ENCODE measurements at regions not wholly inside any gene's neighbourhood (a gene's known extent, or its start where the extent isn't known, plus 50 kb on each side); places are given as distances from the start of the nearest gene placed in this dataset.

DNA sequence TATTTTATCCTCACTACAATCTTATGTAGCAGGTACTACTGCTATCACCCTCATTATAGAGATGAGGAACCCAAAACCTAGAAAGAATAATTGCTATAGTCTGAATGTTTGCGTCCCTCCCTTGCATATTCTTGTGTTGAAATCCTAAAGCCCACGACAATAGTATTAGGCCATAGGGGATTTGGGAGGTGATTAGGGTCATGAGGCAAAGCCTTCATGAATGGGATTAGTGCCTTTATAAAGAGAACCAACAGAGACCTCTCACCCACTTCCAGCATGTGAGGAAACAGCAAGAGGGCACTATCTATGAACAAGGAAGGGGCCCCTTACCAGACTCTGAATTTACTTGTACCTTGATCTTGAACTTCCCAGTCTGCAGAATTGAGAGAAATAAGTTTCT lies 500.3 kb upstream of the FAM98A start:
- no peak for DNase-seq (ENCODE audit: low read depth in 1 of 2, low spot score in 1 of 2)
- Histone ChIP-seq H3K27me3 (no peaks in the 10 kb centered on the region), H3K27ac (no peak overlapping the region), H3K36me3 (no peaks in the 10 kb centered on the region), H3K4me1 (ENCODE audit: low read depth) (no peaks in the 10 kb centered on the region), H3K4me3 (no peak overlapping the region), H3K9me3 (ENCODE audit: low read depth) (no peaks in the 10 kb centered on the region)
- TF ChIP-seq, protein P1, sequence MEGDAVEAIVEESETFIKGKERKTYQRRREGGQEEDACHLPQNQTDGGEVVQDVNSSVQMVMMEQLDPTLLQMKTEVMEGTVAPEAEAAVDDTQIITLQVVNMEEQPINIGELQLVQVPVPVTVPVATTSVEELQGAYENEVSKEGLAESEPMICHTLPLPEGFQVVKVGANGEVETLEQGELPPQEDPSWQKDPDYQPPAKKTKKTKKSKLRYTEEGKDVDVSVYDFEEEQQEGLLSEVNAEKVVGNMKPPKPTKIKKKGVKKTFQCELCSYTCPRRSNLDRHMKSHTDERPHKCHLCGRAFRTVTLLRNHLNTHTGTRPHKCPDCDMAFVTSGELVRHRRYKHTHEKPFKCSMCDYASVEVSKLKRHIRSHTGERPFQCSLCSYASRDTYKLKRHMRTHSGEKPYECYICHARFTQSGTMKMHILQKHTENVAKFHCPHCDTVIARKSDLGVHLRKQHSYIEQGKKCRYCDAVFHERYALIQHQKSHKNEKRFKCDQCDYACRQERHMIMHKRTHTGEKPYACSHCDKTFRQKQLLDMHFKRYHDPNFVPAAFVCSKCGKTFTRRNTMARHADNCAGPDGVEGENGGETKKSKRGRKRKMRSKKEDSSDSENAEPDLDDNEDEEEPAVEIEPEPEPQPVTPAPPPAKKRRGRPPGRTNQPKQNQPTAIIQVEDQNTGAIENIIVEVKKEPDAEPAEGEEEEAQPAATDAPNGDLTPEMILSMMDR (IDR thresholded peaks at IDR 0.05; ENCODE audit: low read depth, low read length) = no peak

GRCh38 chr2:34098256-34098655 lies 499.2 kb upstream of the FAM98A start:
- Histone ChIP-seq H3K4me1 (ENCODE audit: low read depth) (no peaks in the 10 kb centered on the region), H3K9me3 (ENCODE audit: low read depth) (no peaks in the 10 kb centered on the region), H3K27me3 (no peaks in the 10 kb centered on the region), H3K4me3 (no peak overlapping the region), H3K36me3 (no peaks in the 10 kb centered on the region), H3K27ac (no peak overlapping the region)
- DNase-seq (ENCODE audit: low read depth in 1 of 2, low spot score in 1 of 2) = no peak
- TF ChIP-seq, protein P1 (IDR thresholded peaks at IDR 0.05; ENCODE audit: low read depth, low read length) = no peak

DNA sequence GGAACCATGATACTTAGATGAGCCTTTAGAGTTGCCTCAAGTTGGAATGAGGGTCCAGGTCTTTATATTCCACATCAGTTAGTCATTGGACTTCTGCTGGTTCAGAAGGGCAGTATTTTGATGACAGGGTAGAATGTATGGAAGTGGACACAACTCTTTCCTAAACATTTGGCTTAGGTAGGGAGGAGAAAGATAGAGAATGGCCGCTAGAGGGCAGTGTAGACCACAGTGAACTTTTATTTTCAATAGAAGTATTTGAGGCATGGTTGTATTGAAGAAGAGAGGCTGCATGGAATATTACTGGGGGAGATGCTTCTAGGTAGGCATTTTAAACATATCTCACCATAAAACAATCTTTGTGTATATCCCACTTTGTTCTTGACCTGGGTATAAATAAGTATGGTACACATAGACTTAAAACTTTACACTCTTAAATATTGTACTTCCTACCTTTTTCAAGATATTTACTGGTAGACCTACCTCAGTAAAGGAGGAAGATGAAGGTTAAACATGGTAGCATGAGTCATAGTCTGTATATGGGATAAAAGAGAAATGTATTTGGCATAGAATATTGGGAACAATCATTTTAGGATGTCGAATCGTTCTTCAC lies 497.6 kb upstream of the FAM98A start:
- Histone ChIP-seq H3K27ac (no peak overlapping the region), H3K36me3 (no peaks in the 10 kb centered on the region), H3K4me1 (ENCODE audit: low read depth) (no peaks in the 10 kb centered on the region), H3K4me3 (no peak overlapping the region), H3K9me3 (ENCODE audit: low read depth) (no peaks in the 10 kb centered on the region), H3K27me3 (no peaks in the 10 kb centered on the region)
- TF ChIP-seq, protein P1 (IDR thresholded peaks at IDR 0.05; ENCODE audit: low read depth, low read length) = peak; percentile 66
- DNase-seq (ENCODE audit: low read depth in 1 of 2, low spot score in 1 of 2) = peak; percentile 72 to 89

- Histone ChIP-seq H3K27me3 (no peaks in the 10 kb centered on the region), H3K27ac (no peak overlapping the region), H3K9me3 (ENCODE audit: low read depth) (no peaks in the 10 kb centered on the region), H3K4me1 (ENCODE audit: low read depth) (no peaks in the 10 kb centered on the region), H3K4me3 (no peak overlapping the region), H3K36me3 (no peaks in the 10 kb centered on the region)
- DNase-seq (ENCODE audit: low read depth in 1 of 2, low spot score in 1 of 2) = no peak
- TF ChIP-seq, protein P1 (IDR thresholded peaks at IDR 0.05; ENCODE audit: low read depth, low read length) = no peak
These were observed 494.7 kb upstream of the FAM98A start for GRCh38 chr2:34093790-34094189.

GRCh38 chr2:34070196-34070595 lies 471.1 kb upstream of the FAM98A start:
- DNase-seq (ENCODE audit: low read depth in 1 of 2, low spot score in 1 of 2) = no peak
- Histone ChIP-seq H3K4me3 (no peak overlapping the region), H3K27me3 (no peaks in the 10 kb centered on the region), H3K9me3 (ENCODE audit: low read depth) (no peaks in the 10 kb centered on the region), H3K4me1 (ENCODE audit: low read depth) (no peaks in the 10 kb centered on the region), H3K36me3 (no peaks in the 10 kb centered on the region), H3K27ac (no peak overlapping the region)
- TF ChIP-seq, protein P1 (IDR thresholded peaks at IDR 0.05; ENCODE audit: low read depth, low read length) = no peak
